ENCODE measurements at regions not wholly inside any gene's neighbourhood (a gene's known extent, or its start where the extent isn't known, plus 50 kb on each side); places are given as distances from the start of the nearest gene placed in this dataset.

DNA sequence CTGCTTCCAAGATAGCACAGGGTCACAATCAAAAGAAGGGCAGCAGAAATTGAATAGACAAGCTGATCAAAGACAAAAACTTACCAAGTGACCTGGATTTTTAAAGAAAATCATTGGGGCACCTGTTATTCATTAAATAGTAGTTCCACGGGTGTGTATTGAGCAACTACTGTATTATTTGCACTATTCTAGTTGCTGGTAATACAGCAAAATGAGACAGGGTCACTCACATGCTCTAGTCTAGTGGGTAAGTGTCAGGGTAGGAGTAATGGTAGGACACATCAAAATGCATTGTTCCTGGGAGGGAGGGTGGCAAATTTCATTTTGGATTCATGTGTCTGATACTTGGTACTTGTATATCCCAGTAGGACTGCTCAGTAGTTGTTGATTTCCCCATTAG is 127.9 kb downstream of the SQOR start:
- H3K27me3 Mint-ChIP-seq (ENCODE audit: low read depth) = no peaks in the 10 kb centered on the region
- TF ChIP-seq, protein P1, sequence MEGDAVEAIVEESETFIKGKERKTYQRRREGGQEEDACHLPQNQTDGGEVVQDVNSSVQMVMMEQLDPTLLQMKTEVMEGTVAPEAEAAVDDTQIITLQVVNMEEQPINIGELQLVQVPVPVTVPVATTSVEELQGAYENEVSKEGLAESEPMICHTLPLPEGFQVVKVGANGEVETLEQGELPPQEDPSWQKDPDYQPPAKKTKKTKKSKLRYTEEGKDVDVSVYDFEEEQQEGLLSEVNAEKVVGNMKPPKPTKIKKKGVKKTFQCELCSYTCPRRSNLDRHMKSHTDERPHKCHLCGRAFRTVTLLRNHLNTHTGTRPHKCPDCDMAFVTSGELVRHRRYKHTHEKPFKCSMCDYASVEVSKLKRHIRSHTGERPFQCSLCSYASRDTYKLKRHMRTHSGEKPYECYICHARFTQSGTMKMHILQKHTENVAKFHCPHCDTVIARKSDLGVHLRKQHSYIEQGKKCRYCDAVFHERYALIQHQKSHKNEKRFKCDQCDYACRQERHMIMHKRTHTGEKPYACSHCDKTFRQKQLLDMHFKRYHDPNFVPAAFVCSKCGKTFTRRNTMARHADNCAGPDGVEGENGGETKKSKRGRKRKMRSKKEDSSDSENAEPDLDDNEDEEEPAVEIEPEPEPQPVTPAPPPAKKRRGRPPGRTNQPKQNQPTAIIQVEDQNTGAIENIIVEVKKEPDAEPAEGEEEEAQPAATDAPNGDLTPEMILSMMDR (conservative IDR thresholded peaks at IDR 0.05) = no peak
- peaks cover 5% of the 10 kb centered on the region for H3K9me3 Mint-ChIP-seq
- H3K36me3 Mint-ChIP-seq (ENCODE audit: low read depth) = peaks cover 4% of the 10 kb centered on the region
- H3K4me1 Mint-ChIP-seq = peaks cover 9% of the 10 kb centered on the region
- H3K4me3 Mint-ChIP-seq = no peak overlapping the region
- DNase-seq (ENCODE audit: low read depth, low spot score) = no peak
- no peak overlapping the region for H3K27ac Mint-ChIP-seq (ENCODE audit: unreplicated experiment)

- TF ChIP-seq, protein P1 (conservative IDR thresholded peaks at IDR 0.05) = no peak
- Mint-ChIP-seq H3K4me1 (peaks cover 9% of the 10 kb centered on the region), H3K36me3 (ENCODE audit: low read depth) (peaks cover 4% of the 10 kb centered on the region), H3K4me3 (no peak overlapping the region), H3K9me3 (peaks cover 5% of the 10 kb centered on the region), H3K27me3 (ENCODE audit: low read depth) (no peaks in the 10 kb centered on the region), H3K27ac (ENCODE audit: unreplicated experiment) (no peak overlapping the region)
- DNase-seq (ENCODE audit: low read depth, low spot score) = no peak
Measured at GRCh38 chr15:45763170-45763869, 128.5 kb downstream of the SQOR start.

DNA sequence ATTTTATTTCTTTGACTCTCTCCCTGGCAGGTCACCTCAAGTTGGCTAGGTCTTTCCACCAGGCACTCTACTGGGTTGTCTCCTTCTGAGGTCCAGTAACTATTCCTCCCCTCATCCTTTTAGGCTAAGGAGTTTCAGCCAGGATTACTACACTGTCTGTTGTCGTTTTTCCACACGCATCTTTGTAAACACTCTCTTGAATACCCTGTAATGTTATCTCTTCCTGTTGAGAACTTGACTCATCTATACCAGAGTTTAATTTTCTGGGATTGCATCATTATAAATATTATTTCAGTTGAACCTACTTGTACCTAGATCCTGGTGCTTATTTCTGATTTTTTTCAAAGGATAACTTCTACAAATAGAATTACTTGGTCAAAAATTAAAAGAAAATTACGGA is 138.3 kb downstream of the SQOR start:
- Mint-ChIP-seq H3K9me3 (peaks cover 2% of the 10 kb centered on the region), H3K27ac (ENCODE audit: unreplicated experiment) (no peak overlapping the region), H3K27me3 (ENCODE audit: low read depth) (no peaks in the 10 kb centered on the region), H3K4me1 (no peaks in the 10 kb centered on the region), H3K36me3 (ENCODE audit: low read depth) (peaks cover 2% of the 10 kb centered on the region), H3K4me3 (no peak overlapping the region)
- TF ChIP-seq, protein P1 (conservative IDR thresholded peaks at IDR 0.05) = no peak
- DNase-seq (ENCODE audit: low read depth, low spot score) = no peak

GRCh38 chr15:45776772-45777171 is 141.9 kb downstream of the SQOR start:
- no peaks in the 10 kb centered on the region for H3K9me3 Mint-ChIP-seq
- H3K27me3 Mint-ChIP-seq (ENCODE audit: low read depth) = no peaks in the 10 kb centered on the region
- DNase-seq (ENCODE audit: low read depth, low spot score) = no peak
- no peak overlapping the region for H3K27ac Mint-ChIP-seq (ENCODE audit: unreplicated experiment)
- H3K4me1 Mint-ChIP-seq = no peaks in the 10 kb centered on the region
- peaks cover 2% of the 10 kb centered on the region for H3K36me3 Mint-ChIP-seq (ENCODE audit: low read depth)
- H3K4me3 Mint-ChIP-seq = no peak overlapping the region
- TF ChIP-seq, protein P1 (conservative IDR thresholded peaks at IDR 0.05) = no peak

GRCh38 chr15:45777781-45778180 is 143.0 kb downstream of the SQOR start:
- Mint-ChIP-seq H3K9me3 (no peaks in the 10 kb centered on the region), H3K27ac (ENCODE audit: unreplicated experiment) (no peak overlapping the region), H3K4me3 (no peak overlapping the region), H3K4me1 (no peaks in the 10 kb centered on the region), H3K27me3 (ENCODE audit: low read depth) (no peaks in the 10 kb centered on the region), H3K36me3 (ENCODE audit: low read depth) (peaks cover 2% of the 10 kb centered on the region)
- TF ChIP-seq, protein P1 (conservative IDR thresholded peaks at IDR 0.05) = no peak
- DNase-seq (ENCODE audit: low read depth, low spot score) = no peak
